MM.1S (cell line): ENCODE measurements at regions not wholly inside any gene's neighbourhood (a gene's known extent, or its start where the extent isn't known, plus 50 kb on each side); places are given as distances from the start of the nearest gene placed in this dataset.

ENCODE experiments used
- EZH2phosphoT487 ChIP-seq: fragments of 300-600 bp; sonication (generic); IDR thresholded peaks from 2 replicates; pipeline ENCODE4 v1.6.1; 2018; ENCODE audit warnings: antibody characterized with exemption, low read length
- TF ChIP-seq, protein P1 (sequence below): fragments of 300-600 bp; sonication (generic); IDR thresholded peaks from 2 replicates; pipeline ENCODE4 v1.5.1; 2016; ENCODE audit warnings: antibody characterized with exemption, low read length, mixed read lengths

DNA sequence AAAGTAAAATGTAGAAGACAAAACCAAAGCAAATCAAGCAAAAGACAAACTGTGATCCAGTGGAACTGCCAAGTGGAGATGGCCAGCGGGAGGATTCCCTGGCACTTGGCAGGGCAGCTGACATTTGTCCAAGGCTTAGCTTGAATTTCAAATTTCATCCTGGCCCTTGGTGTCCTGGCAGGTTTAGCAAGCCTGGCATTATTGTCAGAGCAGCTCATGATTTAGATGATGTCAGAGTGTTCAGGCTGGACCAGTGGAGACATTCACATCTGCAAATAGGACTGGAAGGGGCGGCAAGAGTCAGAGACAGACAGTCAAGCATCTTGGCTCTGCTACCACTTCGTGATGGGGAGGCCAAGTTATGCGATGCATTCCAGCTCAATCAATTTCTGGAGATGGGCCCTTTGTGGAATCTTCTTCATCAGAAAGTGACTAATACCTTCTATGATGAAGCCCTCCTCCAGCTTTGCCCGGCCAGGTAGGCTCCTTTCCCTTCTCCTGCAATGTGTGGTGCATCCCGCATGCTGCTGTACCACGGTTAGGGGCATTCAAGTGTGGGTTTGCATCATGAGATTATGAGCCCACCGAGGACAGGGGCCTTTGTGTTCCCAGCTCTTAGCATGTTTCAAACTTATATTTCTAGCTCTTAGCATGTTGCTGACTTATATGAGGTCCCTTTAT, 199.7 kb downstream of the ANKRD30B start:
- TF ChIP-seq, protein P1, sequence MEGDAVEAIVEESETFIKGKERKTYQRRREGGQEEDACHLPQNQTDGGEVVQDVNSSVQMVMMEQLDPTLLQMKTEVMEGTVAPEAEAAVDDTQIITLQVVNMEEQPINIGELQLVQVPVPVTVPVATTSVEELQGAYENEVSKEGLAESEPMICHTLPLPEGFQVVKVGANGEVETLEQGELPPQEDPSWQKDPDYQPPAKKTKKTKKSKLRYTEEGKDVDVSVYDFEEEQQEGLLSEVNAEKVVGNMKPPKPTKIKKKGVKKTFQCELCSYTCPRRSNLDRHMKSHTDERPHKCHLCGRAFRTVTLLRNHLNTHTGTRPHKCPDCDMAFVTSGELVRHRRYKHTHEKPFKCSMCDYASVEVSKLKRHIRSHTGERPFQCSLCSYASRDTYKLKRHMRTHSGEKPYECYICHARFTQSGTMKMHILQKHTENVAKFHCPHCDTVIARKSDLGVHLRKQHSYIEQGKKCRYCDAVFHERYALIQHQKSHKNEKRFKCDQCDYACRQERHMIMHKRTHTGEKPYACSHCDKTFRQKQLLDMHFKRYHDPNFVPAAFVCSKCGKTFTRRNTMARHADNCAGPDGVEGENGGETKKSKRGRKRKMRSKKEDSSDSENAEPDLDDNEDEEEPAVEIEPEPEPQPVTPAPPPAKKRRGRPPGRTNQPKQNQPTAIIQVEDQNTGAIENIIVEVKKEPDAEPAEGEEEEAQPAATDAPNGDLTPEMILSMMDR, result no peak
- no peak for TF ChIP-seq EZH2phosphoT487
